Stimulated activated CD8-positive, alpha-beta memory T cell treated with anti-CD3 and anti-CD28 coated beads, Interleukin-4, amount 100 ng/mL, for 1 hour (primary cell): ENCODE measurements at regions not wholly inside any gene's neighbourhood (a gene's known extent, or its start where the extent isn't known, plus 50 kb on each side); places are given as distances from the start of the nearest gene placed in this dataset.

Source experiments
- DNase-seq, 2 donors: peaks; one replicate each; pipeline ENCODE4 v3.0.0-alpha.2; 2020; ENCODE audit warnings: low read depth in 2 of 2, low spot score in 1 of 2

DNA sequence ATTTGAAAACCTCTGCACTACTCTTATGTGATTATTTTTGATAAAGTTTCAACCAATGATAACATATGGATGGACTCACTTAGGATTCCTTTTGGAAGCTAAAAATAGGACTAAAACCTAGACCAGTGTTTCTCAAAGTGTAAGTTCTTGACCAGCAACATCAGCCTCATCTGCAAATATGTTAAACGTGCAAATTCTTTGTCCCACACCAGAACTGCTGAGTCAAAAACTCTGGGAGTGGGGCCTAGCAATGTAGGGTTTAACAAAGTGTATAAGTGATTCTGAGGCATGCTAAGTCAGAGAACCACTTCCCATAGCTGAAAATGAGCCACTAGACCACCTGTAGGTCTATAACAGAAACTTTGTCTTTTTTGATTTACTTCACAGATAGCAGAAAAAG is 1247.2 kb upstream of the PIK3C3 start:
- DNase-seq = no peak

DNA sequence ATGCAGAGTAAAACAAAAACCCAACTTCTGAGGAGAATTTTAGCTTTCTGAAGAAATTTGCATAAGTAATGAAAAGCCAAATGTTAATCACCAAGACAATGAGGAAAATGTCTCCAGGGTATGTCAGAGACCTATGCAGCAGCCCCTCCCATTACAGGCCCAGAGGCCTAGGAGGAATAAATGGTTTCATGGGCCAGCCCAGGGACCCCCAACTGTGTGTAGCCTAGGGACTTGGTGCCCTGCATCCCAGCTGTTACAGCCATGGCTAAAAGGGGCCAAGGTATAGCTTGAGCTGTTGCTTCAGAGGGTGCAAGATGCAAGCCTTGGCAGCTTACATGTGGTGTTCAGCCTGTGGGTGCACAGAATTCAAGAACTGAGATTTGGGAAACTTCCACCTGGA is 1256.9 kb upstream of the PIK3C3 start:
- DNase-seq = no peak

DNA sequence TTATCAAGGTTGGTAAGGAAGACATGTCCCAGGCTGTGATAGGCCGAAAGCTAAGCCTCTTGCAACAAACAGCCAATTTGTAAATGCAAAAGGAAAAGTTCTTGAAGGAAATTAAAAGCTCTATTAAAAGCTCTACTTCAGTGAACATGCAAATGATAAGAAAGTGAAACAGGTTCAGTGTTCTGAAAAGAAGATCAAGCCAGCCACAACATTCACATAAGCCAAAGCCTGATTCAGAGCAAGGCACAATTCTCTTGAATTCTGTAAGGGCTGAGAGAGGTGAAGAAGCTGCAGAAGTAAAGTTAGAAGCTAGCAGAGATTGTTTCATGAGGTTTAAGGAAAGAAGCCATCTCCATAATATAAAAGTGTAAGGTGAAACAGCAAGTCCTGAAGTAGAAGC is 1259.5 kb upstream of the PIK3C3 start:
- no peak for DNase-seq

DNA sequence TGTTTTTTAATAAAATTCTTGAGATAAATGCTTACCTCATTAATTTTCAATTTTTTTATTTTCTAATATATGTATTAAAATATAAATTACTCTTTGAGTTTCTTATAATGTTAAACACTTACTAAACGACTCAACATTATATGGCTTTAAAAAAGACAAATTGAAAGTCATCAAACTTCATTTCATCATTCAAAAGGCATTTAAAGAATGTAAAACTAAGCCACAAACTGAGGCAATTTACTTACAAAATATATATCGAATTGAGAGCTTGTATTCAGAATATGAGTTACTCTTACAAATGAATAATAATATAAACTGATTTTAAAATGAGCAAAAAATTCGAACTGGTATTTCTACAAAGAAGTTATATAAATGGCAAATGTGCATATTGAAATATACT is 1262.2 kb upstream of the PIK3C3 start:
- DNase-seq = no peak

DNA sequence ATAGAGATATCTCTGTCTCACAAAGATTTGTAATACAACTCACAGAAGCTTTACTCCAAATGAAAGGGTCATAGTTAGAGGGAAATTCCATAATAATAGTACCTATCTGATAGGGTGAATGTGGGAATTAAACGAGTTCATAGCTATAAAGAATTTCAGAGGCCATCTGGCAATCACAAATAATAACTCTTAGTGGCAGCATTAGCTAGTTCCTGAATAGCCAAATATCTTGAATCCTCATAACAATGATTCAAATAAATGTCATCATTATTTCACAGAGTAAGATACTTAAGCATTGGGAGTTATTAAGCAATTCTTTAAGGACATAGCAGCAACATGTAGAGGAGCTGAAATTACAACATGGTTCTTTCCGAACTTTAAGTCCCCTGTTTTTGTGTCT is 1265.0 kb upstream of the PIK3C3 start:
- no peak for DNase-seq

DNA sequence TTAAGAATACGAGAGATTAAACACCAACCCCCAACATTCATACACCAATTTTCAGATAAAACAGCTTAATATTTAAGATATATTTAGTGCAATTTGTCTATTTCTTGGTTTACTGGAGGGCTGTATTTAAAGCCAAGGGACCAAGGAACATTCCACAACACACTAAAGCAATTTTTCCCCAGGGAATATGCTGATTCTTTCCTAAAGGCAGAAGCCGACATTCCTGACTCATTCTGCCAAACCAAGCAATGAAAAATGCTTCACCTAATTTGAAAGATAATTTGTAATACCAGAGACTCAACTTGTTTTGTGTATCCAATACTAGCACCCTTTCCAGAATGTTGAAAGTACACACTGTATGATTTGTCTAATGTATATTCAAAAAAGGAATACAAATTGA is 1267.6 kb upstream of the PIK3C3 start:
- DNase-seq = no peak

DNA sequence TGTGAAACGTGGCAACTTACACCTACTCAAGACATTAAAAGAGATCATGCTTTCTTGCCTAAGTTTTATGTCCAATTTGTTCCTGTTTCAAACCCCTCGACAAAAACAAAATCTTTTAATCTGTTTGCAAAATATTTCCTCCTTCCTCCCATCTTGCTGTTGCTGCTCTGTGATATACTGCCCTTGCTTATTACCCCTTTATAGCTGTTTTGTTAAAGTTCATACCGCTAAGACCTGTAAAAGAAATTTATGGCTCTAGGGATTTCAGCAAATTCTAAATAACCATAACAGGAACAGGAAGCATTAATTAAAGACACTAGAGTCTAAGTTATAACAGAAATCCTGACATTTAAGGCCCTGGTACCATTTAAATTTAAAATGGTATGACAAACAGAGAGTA is 1268.2 kb upstream of the PIK3C3 start:
- no peak for DNase-seq

DNA sequence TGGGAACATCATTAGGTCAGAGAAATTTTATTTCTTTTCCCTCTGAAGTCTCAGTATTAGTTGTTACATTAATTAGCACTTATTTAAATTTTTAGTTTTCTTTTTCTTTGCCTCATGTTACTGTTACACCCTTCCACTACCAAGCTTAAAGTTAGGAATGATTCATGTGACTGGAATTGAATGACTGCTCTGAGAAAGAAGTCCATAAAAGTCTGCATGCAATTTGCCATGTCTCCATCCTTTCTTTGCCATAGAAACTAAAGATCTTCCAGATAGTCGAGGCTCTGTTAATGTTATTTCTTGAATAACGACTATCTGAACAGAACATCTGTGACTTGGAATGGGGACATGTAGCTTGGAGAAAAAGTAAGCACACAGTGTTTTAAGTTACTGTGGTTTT is 1269.8 kb upstream of the PIK3C3 start:
- no peak for DNase-seq

DNA sequence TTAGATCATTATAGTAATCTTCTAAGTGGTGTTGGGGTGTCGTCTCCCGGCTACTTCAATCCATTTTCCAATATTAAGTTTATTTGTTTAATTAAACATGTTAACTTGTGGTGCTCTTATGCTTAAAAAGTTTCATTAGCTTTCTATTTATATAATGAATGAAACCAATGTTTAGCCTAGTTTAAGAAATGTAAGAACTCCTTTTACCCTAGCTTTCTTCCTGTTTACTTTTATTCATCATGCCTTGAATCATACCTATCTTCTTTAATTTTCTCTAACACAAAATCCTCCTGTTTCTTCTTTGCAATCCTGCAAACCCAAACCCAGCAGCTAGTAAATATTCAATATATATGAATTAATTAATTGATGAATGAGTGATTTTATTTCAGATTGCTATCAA is 1276.7 kb upstream of the PIK3C3 start:
- DNase-seq = no peak

DNA sequence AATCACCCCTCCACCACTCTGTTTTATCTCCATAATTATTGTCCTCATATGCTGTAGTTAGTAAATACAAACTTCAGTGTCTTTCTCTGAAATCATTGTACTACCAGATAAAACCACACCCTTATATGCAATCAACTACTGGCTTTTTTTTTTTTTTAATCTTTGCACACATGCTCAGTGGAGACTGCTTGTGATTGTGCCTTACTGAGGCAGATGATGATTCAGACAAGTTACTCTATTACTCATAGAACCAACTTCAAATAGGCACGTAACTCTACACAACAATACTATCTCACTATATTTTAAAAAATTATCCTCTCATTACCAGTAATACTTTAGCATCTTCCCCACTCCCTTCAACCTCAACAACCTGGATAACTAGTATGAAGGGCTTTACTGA is 1278.4 kb upstream of the PIK3C3 start:
- no peak for DNase-seq

DNA sequence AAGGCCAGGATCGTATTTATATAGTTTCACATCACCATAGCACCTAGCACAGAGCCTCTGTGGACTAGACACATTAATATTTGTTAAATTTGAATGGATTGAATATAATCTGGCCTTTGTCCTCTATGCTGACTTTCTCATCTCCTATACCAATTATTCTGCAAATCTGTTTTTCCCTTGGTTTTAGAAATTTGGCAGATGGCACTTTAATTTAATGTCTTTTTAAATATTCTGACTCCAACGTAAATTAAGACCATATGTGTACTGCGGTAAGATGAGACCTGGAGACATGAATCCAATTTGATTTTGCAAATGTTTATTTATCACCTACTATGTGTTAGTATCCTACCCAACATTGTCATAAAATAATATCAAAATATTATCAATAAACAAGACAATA is 1281.9 kb upstream of the PIK3C3 start:
- DNase-seq = no peak

DNA sequence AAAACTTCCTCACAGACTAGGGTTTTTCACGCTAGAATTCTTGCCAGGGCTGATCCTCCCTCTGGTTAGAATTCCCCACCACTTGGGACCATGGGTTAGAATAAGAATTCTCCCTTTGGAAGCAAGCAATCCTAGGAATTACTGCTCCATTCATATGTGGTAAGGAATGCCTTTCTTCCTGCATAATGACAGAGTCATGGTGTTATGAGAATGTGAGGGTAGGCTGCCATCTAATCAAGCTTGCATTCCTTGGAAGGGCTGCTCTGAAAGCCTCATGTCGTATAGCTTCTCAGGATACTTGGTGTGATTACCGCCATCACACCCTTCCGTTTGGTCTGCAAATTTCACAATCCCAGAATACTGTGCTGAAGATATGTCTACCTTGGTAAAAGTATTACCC is 1282.4 kb upstream of the PIK3C3 start:
- no peak for DNase-seq

DNA sequence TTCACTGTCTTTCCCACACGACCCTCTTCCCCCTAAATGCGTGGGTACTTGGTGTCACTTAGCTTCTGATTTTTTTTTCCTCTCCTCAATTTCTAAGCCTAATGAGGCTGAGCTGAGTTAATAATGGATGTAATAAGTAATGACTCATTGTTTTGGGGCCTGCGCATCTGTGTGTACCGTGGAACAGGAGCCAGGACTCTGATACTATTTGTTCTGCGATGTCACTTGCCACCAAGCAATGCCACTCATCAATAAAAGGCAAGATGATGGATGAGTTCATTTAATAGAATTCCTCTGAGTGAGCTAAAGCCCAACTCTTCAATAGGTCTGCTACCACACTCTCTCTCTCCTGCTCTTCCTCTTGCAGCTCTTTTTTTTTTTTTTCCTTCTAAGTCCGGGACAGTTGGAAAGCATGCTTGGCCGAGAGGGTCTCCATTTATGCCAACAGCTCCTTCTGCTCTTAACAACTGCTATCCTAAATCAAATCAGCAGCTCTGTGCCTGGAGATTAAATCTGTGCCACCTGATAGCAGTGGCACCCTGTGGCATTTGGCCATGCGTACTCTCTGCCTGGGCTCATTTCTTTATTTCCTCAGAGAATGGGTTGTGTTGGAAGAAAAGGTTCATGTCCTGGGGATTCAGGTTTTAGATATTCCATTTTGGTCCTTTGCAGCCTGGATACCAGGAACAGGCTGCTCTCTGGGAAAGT is 1284.2 kb upstream of the PIK3C3 start:
- DNase-seq = no peak

DNA sequence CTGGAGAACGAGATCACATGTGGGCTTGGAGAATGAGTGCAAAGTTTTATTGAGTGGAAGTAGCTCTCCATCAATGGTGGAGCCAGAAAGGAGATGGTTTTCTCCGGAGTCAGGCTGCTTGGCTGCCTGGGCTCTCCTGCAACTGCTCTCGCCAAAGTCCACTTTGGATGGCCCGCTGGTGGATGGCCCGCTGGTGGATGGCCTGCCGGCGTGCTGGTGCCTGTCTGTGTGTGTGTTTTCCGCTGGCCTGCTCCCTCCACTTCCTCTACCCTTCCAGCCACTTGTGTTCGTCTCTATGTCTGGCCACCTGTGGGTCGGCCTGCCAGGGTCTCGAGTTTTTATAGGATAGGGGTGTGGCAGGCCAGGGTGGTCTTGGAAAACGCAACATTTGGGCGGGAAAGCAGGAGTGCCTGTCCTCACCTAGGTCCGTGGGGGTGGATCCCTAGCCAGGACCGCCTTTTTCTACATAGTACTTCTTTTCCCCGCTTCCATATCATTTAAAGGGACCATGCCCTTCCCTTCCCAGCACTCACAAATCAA is 1292.1 kb upstream of the PIK3C3 start:
- no peak for DNase-seq

DNA sequence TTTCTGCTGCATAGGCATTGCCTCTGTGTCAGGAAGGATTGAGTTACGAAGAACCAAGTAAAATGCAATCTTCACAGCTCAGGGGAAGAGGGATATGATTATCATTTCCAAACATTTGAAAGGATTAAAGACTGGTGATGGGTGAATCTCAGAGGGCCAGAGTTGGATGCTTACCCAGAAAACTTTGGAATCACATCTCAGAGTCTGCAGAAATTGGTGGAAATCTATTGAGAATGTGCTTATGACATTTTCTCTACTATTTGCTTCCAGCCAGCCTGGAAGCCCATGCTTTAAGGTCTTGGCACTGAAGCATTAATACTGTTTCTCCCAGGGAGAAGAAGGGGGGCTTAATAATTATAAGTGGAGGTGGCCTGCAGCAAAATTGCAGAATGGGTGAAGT is 1301.4 kb upstream of the PIK3C3 start:
- no peak for DNase-seq

DNA sequence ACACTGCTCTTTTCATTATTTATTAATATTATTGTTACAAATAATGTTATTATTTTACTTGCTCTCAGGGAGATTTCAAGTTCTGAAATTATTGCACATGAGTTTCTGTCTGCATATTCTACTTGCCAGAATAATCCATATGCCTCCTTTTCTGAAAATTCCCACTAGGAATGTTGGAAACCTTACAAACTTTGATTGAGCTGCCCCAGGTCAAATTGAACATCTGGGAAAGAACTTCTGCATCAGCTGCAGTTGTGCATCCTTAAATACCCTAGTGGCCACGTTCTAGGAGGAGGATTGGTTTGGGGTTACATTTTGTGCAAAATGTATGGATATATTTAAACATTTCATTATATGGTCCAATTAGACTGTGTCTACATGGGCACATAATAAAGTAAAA is 1302.7 kb upstream of the PIK3C3 start:
- DNase-seq = no peak

DNA sequence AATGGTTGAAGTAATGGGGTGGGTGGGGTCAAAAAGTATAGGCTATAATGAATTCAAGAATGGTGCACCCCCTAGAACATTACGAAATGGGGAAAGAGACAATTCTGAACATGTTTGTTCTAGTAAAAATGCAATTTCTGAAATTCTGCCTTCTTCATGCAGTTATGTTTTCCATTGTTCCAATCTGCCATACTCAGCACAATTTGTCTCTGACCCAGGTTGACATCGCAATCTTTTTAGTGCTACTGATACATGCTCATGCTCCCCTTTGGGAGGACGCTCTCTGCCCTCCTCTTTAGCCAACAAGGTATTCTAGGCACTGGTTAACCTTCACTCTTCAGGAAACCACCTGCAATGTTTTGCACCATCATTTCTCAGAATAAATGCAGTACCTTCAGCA is 1303.9 kb upstream of the PIK3C3 start:
- no peak for DNase-seq

DNA sequence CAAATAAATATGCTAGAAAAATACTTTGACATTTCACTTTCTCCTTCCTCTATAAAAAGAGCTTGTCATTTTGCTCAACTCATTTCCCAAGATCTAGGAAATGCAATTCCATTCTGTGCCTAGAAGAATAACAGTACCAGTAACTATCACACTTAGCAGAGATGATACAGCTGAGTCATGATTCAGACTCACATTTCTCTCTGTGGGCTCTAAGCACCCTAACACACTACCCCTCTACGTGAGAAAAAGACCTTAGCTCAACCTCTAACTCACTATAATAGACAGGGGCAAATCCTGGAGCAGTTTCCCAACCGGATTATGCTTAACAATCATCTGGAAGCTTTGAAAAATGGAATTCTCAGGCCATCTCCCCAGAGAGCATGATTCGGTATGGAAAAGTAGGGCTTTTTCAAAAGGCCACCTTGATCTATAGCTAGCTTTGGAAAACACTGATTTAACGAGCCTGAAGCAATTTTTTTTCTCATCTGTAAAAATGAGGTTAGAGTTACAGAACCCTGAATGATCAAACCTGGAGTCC is 1312.3 kb upstream of the PIK3C3 start:
- DNase-seq = no peak

DNA sequence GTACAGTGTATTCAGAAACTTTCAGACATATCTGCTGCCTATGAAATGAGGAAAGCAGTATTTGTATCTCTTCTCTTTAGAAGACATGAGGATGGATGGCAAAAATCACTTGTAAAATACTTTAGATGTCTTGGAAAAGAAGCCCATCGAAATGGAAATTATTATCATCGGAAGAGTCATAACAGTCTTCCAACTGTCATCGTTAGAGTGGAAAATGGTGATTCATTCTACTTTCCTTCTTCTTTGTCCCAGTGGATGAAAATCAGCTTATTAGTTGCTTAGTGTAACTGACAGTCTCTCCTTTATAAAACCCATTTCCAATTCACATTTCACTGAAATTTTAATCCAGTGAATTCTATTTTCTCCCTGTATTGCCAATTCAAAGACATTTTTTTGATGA is 1323.7 kb upstream of the PIK3C3 start:
- no peak for DNase-seq

DNA sequence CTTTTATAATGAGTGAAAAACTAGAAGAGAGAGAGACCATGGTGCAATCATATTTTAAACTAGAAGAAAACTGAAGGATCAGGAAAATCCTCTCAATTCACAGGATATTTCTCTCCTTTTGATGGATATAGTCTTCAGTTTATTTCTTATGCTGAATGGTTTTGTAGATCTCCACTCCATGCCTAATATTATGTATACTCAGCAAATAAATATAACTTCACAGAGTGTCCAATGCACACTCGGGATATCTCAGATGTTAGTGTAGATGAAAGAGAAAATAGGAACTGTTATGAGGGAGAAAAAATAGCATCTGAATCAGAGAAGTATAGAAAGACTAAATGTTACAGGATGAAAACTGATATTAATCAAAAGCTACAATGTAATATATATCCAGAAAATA is 1324.5 kb upstream of the PIK3C3 start:
- no peak for DNase-seq

DNA sequence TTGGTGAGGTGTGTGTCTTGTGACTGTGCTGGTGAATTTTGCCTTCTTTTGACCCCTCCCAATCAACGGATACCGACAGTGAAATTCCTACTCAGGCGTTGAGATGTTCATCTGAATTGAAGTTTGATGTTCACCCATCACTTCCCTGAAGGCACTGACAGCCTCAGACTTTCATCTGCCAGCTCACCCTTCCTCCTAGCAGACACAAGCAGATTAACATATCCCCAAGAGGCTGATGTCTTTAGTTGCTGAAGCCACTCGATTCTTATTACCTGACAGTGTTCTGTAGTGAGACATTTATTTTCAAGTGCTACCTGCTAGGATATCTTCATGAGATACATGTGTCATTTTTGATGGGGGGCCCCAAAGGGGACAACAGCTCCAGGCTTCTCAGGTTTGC is 1330.1 kb upstream of the PIK3C3 start:
- DNase-seq = no peak

DNA sequence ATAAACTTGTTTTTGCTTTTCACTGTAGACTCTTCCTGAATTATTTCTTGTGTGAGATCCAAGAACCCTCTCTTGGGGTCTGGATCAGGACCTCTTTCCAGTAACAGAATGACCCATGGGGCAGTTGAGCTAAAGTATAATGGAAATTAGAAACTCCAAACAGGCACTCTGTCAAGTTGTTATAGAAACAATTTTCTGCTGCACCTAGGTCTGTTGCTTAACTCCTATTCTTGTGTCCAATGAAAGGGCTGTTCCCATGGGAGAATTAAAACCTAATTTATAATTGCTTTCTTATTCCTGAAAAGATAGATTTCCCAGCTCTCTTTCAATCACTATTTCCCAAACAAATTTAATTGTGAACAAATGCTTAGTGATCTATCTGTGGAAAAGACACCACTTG is 1341.3 kb upstream of the PIK3C3 start:
- no peak for DNase-seq

DNA sequence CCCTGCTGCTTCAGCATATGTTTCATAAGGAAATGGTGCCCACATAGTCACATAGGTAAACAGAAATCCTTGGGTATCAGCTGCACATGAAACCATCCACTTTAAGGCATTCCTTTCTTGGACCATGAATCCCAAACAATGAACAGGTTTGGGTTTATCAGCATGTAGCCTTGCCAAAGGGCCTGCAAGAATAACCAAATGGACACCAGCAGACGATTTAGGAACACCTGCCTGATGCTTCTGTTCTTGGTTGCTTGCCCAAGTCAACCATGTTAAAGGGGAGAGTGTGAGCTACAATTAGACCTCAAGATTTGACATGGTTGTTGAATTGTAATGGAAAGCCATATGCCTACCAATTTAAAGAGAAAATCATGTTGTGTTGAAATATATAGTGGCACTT is 1342.7 kb upstream of the PIK3C3 start:
- DNase-seq = no peak
